ENCODE measurements at regions not wholly inside any gene's neighbourhood (a gene's known extent, or its start where the extent isn't known, plus 50 kb on each side); places are given as distances from the start of the nearest gene placed in this dataset.

DNA sequence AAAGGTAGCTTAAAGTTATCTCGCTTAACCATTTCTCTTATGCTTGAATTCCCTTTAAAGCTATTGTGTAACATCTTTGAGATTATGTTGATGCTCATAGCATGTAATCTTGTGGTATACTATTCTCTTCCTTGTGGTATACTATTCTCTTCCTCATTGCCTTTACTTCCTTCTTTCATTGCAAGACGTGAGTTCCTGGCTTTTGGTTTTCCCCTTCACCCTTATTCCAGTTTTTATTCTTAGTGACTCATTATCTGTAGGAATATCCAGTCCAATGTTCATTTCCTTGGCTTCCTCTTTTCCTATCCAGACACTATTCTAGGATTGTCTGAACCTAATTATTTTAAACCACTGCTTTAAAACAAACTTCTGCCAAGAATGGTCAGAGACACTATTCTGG is 564.0 kb downstream of the CCER1 start:
- no peak overlapping the region for H3K27ac ChIP-seq
- no peak for DNase-seq
- WGBS, 5 donors, result 38 to 63% (median 56%) methylated on average over 2 of the region's 2 CpGs
- H3K36me3 ChIP-seq, result no peaks in the 10 kb centered on the region
- TF ChIP-seq, protein P1, sequence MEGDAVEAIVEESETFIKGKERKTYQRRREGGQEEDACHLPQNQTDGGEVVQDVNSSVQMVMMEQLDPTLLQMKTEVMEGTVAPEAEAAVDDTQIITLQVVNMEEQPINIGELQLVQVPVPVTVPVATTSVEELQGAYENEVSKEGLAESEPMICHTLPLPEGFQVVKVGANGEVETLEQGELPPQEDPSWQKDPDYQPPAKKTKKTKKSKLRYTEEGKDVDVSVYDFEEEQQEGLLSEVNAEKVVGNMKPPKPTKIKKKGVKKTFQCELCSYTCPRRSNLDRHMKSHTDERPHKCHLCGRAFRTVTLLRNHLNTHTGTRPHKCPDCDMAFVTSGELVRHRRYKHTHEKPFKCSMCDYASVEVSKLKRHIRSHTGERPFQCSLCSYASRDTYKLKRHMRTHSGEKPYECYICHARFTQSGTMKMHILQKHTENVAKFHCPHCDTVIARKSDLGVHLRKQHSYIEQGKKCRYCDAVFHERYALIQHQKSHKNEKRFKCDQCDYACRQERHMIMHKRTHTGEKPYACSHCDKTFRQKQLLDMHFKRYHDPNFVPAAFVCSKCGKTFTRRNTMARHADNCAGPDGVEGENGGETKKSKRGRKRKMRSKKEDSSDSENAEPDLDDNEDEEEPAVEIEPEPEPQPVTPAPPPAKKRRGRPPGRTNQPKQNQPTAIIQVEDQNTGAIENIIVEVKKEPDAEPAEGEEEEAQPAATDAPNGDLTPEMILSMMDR (IDR thresholded peaks at IDR 0.05), result no peak
- TF ChIP-seq POLR2AphosphoS5 (IDR thresholded peaks at IDR 0.05), result no peak
- TF ChIP-seq POLR2A (IDR thresholded peaks at IDR 0.05), result no peak
- no peak for TF ChIP-seq EP300 (IDR thresholded peaks at IDR 0.05)
- intact Hi-C loops (cut with DNase I; ENCODE audit: low total_unique reads), result no loop called here
- H3K27me3 ChIP-seq, result no peaks in the 10 kb centered on the region
- no peaks in the 10 kb centered on the region for H3K4me1 ChIP-seq
- H3K9me3 ChIP-seq, result peaks cover 0 to 15% (median 8%) of the 10 kb centered on the region in 4 donors
- H3K4me3 ChIP-seq, result no peak overlapping the region

DNA sequence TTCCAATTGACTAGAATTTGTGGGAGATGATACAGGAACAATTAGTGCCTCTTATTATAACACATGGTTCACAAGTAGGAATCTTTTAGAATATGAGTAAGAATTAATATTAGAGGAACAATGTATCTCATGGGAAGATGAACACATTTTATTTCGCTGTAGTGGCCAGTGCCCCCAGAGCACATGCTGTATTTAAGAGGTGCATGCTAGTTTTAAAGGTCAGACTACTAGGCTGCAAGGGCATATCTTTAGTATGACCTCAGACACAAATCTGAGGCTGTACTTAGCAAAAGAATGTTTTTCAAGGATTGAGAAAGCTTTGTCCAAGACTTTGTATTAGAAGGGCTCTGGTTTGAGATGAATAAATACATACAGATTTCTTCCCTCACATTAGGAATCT is 586.9 kb downstream of the CCER1 start:
- Histone ChIP-seq H3K9me3 (no peaks in the 10 kb centered on the region), H3K27me3 (no peaks in the 10 kb centered on the region), H3K27ac (no peak overlapping the region), H3K4me3 (no peak overlapping the region), H3K4me1 (no peaks in the 10 kb centered on the region), H3K36me3 (no peaks in the 10 kb centered on the region)
- no peak for DNase-seq
- 86 to 95% (median 88%) methylated on average over 1 of the region's 1 CpG for WGBS, 5 donors
- intact Hi-C loops (cut with DNase I; ENCODE audit: low total_unique reads), result no loop called here
- TF ChIP-seq POLR2AphosphoS5 (IDR thresholded peaks at IDR 0.05) (no peak), EP300 (IDR thresholded peaks at IDR 0.05) (no peak), POLR2A (IDR thresholded peaks at IDR 0.05) (no peak)
- TF ChIP-seq, protein P1 (IDR thresholded peaks at IDR 0.05), result no peak

DNA sequence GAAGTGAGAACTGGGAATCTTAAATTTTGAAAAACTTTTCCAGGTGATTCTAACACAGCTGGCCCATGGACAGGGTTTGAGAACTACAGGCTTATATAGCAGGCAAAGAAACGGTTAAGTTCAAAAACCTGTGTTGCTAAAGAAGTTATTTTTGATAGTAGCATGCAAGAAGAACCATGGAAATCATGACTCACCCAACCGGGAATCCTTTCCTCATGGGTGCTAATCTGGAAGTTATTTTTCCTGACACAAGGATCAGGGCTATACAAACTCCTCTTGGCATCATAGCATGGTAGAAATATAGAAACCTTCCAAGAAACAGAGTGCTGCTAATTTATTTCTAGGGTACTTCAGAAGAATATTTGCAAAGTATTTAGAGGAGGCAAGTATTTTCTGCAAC is 588.7 kb downstream of the CCER1 start:
- no peaks in the 10 kb centered on the region for H3K27me3 ChIP-seq
- no peak overlapping the region for H3K27ac ChIP-seq
- no peak overlapping the region for H3K4me3 ChIP-seq
- WGBS, 5 donors, result 49 to 68% (median 65%) methylated on average over 2 of the region's 2 CpGs
- no peak for TF ChIP-seq POLR2A (IDR thresholded peaks at IDR 0.05)
- TF ChIP-seq, protein P1 (IDR thresholded peaks at IDR 0.05), result no peak
- no peak for TF ChIP-seq EP300 (IDR thresholded peaks at IDR 0.05)
- no peak for TF ChIP-seq POLR2AphosphoS5 (IDR thresholded peaks at IDR 0.05)
- H3K36me3 ChIP-seq, result no peaks in the 10 kb centered on the region
- intact Hi-C loops (cut with DNase I; ENCODE audit: low total_unique reads), result no loop called here
- no peaks in the 10 kb centered on the region for H3K4me1 ChIP-seq
- no peak for DNase-seq
- H3K9me3 ChIP-seq, result no peaks in the 10 kb centered on the region

DNA sequence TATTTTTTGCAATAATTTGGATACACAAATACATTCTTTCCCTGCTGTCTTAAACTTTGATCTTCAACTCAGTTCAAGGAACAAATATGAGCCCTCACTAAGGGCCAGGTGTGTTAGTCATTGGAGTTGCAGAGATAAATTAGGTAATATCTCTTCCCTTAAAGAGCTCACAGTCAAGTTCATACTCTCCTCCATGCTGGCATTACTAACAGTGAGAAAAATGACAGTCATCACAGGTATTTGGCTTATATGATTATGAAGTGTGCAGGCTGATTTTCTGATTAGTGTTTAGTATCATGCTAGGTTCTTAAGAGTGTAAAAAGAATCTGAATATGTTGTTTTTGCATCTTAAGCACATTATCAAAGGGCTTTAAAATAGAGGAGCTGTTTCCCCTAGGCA is 594.7 kb downstream of the CCER1 start:
- H3K27me3 ChIP-seq, result no peaks in the 10 kb centered on the region
- no peaks in the 10 kb centered on the region for H3K36me3 ChIP-seq
- H3K27ac ChIP-seq, result no peak overlapping the region
- H3K4me3 ChIP-seq, result no peak overlapping the region
- no peaks in the 10 kb centered on the region for H3K9me3 ChIP-seq
- no peak for DNase-seq
- H3K4me1 ChIP-seq, result no peaks in the 10 kb centered on the region
- TF ChIP-seq, protein P1 (IDR thresholded peaks at IDR 0.05), result no peak
- TF ChIP-seq POLR2A (IDR thresholded peaks at IDR 0.05), result no peak
- TF ChIP-seq EP300 (IDR thresholded peaks at IDR 0.05), result no peak
- no peak for TF ChIP-seq POLR2AphosphoS5 (IDR thresholded peaks at IDR 0.05)
- intact Hi-C loops (cut with DNase I; ENCODE audit: low total_unique reads), result no loop called here

All from stomach (tissue), 8 donors.